GM23248 (cell line): ENCODE measurements at regions not wholly inside any gene's neighbourhood (a gene's known extent, or its start where the extent isn't known, plus 50 kb on each side); places are given as distances from the start of the nearest gene placed in this dataset.

Source experiments
- EZH2 ChIP-seq: fragments of 200-600 bp; sonication (generic); IDR thresholded peaks from 2 replicates; pipeline ENCODE4 v1.6.1; 2018; ENCODE audit warnings: antibody characterized with exemption, mild to moderate bottlenecking; ENCODE audit not compliant: insufficient read depth, poor library complexity, severe bottlenecking
- EZH2phosphoT487 ChIP-seq: fragments of 200-600 bp; sonication (generic); IDR thresholded peaks from 2 replicates; pipeline ENCODE4 v1.6.1; 2018; ENCODE audit warnings: antibody characterized with exemption, moderate library complexity, mild to moderate bottlenecking, low read depth; ENCODE audit not compliant: insufficient read depth

GRCh38 chr15:62962101-62962995 is 80.2 kb upstream of the TPM1 start:
- TF ChIP-seq EZH2 (no peak), EZH2phosphoT487 (no peak)
